Inflammatory macrophage treated with lipopolysaccharide for 1 hour (primary cell): ENCODE measurements at regions not wholly inside any gene's neighbourhood (a gene's known extent, or its start where the extent isn't known, plus 50 kb on each side); places are given as distances from the start of the nearest gene placed in this dataset.

Source experiments
- DNase-seq, 2 donors: peaks; one replicate each; pipeline ENCODE4 v3.0.0-alpha.2; 2020 to 2022

- DNase-seq: no peak
Observed at GRCh38 chr17:83178533-83179304, 99.3 kb downstream of the METRNL start.

- no peak for DNase-seq
Observed at GRCh38 chr17:83179374-83179773, 100.0 kb downstream of the METRNL start.

GRCh38 chr17:83179811-83180210 lies 100.4 kb downstream of the METRNL start:
- DNase-seq: no peak

DNA sequence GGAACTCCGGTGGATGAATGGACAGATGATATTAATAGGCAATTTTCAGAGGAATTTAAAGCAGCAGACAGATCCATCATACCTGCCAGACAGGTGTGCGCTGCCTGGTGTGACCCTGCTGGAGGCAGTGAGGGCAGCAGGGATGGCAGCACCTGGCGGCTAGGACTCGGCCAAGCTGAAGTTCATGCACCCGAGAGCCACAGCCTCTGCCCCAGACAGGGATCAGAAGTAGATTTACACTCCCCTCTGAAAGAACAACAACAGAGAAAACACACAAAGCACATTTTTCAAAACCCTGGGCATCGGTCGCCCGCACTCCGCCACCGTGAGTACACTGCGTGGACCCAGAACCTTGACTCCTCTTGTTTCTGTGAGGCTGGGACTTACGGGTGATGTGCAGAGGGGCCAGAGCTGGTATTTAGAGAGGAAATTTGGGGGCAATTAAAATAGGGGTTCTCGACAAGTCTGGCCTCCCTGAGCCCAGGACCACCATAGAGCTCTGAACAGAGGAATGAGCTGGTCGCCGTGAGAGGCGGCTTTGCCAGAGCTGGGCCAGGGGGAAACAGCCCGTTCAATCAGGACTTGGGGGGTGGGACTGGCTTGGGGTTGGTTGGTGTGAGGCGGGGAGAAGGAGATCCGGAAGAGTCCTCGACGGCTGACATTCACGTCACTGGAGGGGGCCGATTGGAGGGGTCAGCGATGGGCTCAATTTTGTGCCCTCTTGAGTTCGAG lies 101.0 kb downstream of the METRNL start:
- no peak for DNase-seq

DNA sequence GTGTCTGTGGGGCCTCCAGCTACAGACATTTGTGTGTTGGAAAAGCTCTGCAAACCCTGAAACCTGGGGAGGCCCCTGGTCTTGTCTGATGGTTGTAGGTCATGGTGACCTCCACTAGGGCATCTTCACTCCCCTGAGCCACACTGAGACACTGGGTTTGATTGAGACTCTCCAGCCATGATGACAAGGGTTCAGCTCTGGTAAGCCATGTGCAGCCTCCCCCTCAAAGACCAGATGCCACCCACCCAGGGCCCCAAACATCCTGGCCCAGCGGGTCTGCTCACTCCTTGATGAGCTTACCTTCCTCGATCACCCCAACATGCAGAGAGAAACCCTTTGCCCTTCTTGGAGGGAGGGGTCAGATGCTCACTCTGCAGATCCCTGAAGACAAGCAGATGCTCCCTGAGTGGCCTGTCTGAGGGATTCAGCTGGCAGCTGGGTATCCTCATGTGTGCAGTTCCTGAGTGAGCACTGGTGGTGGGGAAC lies 101.6 kb downstream of the METRNL start:
- no peak for DNase-seq

DNA sequence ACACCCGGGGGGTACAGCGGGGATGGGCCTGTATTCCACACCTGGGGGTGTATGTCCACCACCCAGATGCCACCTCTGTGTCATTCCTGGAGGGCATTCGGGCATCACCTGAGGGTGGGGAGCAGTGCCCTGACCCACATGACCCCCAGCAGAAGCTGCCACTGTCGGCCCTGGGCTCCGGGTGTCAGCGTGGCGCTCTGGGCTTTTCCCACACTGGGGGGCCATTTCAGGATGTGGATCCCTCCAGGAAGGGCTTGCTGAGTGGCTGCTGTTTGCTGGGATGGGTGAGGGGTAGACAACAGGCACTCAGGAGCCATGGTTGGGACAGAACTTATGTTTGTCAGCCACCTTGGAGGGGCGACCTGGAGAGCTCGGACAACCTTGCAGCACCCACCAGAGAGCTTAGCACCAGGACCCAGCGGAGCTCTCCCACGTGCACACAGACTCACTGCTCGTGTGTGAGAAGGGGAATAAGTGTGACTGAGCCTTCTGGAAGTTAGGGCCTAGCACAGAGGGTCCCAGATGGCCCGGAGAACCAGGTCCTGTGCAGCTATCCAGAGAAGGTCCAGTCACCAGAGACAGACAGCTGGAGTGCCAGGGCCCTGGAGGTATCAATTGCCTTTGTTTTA lies 102.7 kb downstream of the METRNL start:
- no peak for DNase-seq

GRCh38 chr17:83182620-83183101 lies 103.3 kb downstream of the METRNL start:
- peak; percentile 23 to 57 for DNase-seq

- DNase-seq: no peak
Observed at GRCh38 chr17:83183145-83183948, 103.9 kb downstream of the METRNL start.

DNA sequence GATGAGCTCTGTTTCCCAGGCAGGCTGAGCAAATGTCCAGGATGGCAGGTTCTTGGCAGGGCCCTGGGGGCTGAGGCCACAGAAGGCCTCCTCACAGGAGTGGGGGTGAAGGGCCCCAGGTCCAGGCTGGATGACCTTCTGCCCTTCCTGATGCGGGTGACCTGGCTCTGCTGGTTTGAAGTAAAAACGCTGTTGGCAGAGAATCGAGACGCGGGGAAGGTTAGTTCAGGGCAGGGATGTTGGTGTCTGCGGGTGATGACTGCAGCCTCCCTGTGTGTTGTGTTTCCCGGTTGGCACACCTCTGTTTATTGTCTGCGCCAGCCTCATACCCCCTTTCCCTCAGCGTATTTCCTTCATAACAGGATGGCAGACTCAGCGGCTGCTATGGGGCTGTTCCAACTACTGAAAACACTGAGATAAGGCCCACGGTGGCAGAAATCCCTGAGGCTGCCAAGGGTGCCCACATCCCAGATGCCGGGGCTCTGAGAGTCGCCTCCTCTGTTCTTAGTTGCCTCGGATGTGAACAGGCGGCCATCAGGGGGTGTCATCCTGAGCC lies 104.6 kb downstream of the METRNL start:
- DNase-seq: no peak

GRCh38 chr17:83185023-83186002 lies 105.9 kb downstream of the METRNL start:
- no peak for DNase-seq

- no peak for DNase-seq
Observed at GRCh38 chr17:83186226-83186625, 106.8 kb downstream of the METRNL start.

DNA sequence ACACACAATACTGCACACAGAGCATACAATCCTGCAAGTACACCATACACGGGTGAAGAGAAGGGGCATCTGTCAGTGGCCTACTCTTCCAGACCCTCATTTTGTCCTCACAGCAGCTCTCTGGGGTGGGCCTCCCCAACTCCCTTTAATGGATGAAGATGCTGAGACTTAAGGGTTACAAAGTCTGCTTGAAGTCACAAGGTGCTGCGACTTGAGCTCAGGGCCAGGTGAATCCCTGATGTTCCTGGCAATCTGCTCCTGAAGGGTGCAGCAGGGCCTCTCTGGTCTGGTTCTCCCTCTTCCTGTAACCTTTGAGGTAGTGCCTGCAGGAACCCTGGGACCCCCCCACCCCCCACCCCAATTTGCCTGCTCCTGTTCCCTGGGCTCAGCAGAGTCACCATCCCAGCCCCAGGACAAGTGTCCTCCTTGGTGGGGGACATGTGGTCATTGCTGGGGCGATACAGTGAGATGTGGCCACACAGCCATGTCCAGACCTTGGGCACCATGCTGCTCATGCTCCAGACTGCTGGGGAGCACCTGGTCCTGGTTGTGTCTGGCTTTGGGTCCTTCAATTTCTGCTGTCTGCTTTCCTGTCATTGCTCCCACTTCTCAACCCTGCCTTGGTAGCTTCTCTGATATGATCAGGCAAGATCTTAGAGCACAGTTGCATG lies 107.5 kb downstream of the METRNL start:
- no peak for DNase-seq

DNA sequence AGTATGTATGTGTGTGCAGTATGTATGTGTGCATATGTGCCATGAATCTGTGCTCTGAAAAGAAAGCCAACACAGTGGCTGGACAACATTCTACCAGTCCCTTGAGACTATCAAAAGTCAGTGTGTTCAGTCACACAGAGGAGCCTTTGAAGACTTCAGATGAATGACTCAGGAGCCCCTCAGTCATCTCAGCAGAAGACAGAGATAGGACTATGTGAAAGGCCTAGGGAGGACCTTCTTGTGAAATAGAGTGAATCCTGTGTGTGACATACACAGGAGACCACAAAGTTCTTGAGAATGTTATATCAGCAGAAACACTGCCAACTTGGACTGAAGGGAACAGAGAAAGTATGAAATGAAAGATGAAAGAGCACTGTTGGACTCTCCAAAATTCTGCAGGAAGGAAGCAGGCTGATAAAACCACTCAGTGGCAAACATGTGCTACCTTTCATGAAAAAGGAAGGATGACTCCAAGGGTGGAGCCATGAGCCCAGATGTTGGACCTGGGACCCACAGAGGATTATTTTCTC lies 108.4 kb downstream of the METRNL start:
- DNase-seq: no peak

GRCh38 chr17:83189044-83190003 lies 109.9 kb downstream of the METRNL start:
- DNase-seq: no peak

- DNase-seq: no peak
Observed at GRCh38 chr17:83190004-83190385, 110.6 kb downstream of the METRNL start.

DNA sequence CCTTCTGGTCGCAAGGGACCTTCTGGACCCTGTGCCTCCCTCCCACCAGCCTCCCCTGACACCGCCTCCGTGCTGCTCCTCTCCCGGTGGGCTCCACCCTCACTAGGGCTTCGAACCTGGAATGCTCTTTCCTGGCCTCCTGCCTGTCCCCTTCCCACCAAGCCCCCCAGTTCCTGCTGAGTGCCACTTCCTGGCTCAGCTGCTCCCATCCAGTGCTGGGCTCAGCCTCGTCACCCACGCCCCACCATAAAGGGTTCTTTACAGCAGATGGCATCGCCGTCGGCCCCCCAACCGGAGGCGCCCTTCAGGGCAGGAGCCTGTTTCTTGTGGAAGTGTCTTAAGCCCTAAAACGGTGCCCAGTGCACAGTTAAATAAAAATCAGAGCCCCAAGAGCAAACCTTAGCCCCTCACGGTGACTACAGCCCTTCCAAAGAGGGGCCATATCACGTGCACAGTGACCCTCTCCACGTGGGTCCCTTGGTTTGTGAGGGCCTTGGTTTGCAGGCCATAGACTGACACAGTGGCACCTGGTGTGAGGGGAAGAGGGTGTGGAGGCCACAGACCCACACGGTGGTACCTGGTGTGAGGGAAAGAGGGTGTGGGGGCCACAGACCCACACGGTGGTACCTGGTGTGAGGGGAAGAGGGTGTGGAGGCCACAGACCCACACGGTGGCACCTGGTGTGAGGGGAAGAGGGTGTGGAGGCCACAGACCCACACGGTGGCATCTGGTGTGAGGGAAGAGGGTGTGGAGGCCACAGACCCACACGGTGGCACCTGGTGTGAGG lies 111.4 kb downstream of the METRNL start:
- no peak for DNase-seq

- DNase-seq: no peak
Observed at GRCh38 chr17:83191388-83192160, 112.2 kb downstream of the METRNL start.
